ENCODE measurements at regions not wholly inside any gene's neighbourhood (a gene's known extent, or its start where the extent isn't known, plus 50 kb on each side); places are given as distances from the start of the nearest gene placed in this dataset.

DNA sequence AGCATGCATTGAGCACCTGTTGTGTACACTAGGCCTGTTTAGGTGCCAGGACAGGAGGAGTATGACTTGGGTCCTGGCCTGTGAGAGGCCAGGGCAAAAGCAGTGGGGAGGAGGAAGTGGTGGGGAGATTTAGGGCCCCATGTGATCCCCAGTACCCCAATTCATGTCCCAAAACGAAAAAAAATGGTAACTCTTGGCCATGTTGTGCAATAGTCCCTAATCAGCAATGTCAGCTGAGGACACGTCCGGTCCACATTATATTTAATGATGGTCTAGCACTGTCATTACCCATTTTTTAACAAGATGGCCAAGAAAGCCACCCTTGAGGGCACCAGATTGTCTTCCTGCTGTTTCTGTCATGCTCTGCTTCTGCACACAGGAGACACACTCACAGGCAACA is 142.0 kb upstream of the RET start:
- Histone ChIP-seq H3K4me2 (ENCODE audit: insufficient read depth, insufficient read length, low read length) (no peak overlapping the region), H3K4ac (ENCODE audit: low read depth, low read length) (no peak overlapping the region), H3T11ph (ENCODE audit: low read length) (no peak overlapping the region), H3K79me1 (ENCODE audit: insufficient read depth, low read depth, low read length, poor library complexity, severe bottlenecking) (no peaks in the 10 kb centered on the region), H3K56ac (ENCODE audit: insufficient read length, low read depth, low read length) (no peak overlapping the region), H2BK20ac (ENCODE audit: low read depth, low read length, poor library complexity, severe bottlenecking) (no peak overlapping the region), H4K91ac (ENCODE audit: insufficient read length, low read depth, low read length) (no peak overlapping the region), H4K5ac (ENCODE audit: insufficient read length, low read depth, low read length) (no peak overlapping the region), H3K18ac (ENCODE audit: insufficient read length, low read depth, low read length) (no peak overlapping the region), H3K9me3 (ENCODE audit: control insufficient read depth, low read depth, low read length) (no peaks in the 10 kb centered on the region), H3K4me1 (ENCODE audit: insufficient read depth, low read length) (no peaks in the 10 kb centered on the region), H3K27me3 (ENCODE audit: insufficient read depth, low read length) (no peaks in the 10 kb centered on the region; the same call in 1 of the 2 replicates), H2BK15ac (ENCODE audit: low read depth, low read length) (no peak overlapping the region), H2BK12ac (ENCODE audit: insufficient read length, low read depth, low read length) (no peak overlapping the region), H2BK5ac (ENCODE audit: insufficient read length, low read length) (no peak overlapping the region), H2BK120ac (ENCODE audit: low read depth, low read length, poor library complexity, severe bottlenecking) (no peak overlapping the region), H2AK5ac (ENCODE audit: insufficient read length, low read length) (no peak overlapping the region), H3K14ac (ENCODE audit: insufficient read depth, low read length) (no peak overlapping the region), H3K23me2 (ENCODE audit: insufficient read length, low read depth, low read length, poor library complexity, severe bottlenecking) (peaks cover 11% of the 10 kb centered on the region), H3K23ac (ENCODE audit: insufficient read length, low read depth, low read length) (no peak overlapping the region), H4K20me1 (ENCODE audit: control insufficient read depth, insufficient read depth, insufficient read length) (no peaks in the 10 kb centered on the region), H3K27ac (ENCODE audit: insufficient read length, low read depth, low read length) (no peak overlapping the region), H3K9ac (ENCODE audit: extremely low read depth, insufficient read length, low read length) (no peak overlapping the region), H3K79me2 (ENCODE audit: insufficient read depth, low read length) (no peaks in the 10 kb centered on the region), H2AFZ (ENCODE audit: low read length) (no peak overlapping the region), H4K8ac (replicated peaks; ENCODE audit: insufficient read length, low read depth, low read length) (no peak overlapping the region)
- Mint-ChIP-seq H3K4me1 (peaks cover 17 to 21% of the 10 kb centered on the region in 2 experiments), H3K9me3 (peaks cover 2% of the 10 kb centered on the region in 2 experiments; a peak in 3 of 5 replicates), H3K27ac (peak overlapping the region in 1 of 3 experiments; percentile 94; a peak in 1 of 7 replicates), H3K36me3 (ENCODE audit: insufficient read depth in 1 of 3, low read depth in 3 of 3) (no peaks in the 10 kb centered on the region; a peak in 1 of 7 replicates), H3K4me3 (peak overlapping the region in 1 of 2 experiments; percentile 24; a peak in 1 of 5 replicates), H3K27me3 (ENCODE audit: low read depth) (peaks cover 52% of the 10 kb centered on the region)
- no peak for TF ChIP-seq CTCF (conservative IDR thresholded peaks at IDR 0.05)
- no peak for DNase-seq
- WGBS (ENCODE audit: extremely low coverage, insufficient read length, low lambda C conversion rate): no CpG with 5 or more reads among the region's 3 CpGs

Data from H9 (cell line).